VCaP (cell line): ENCODE measurements at regions not wholly inside any gene's neighbourhood (a gene's known extent, or its start where the extent isn't known, plus 50 kb on each side); places are given as distances from the start of the nearest gene placed in this dataset.

Experiments used
- H3K27ac ChIP-seq: fragments of 450-650 bp; 2 replicates; pipeline ENCODE4 v1.5.1; 2017
- CTCF ChIP-seq: fragments of 450-650 bp; conservative IDR thresholded peaks from 2 replicates; pipeline ENCODE4 v1.5.1; 2017; ENCODE audit warnings: mild to moderate bottlenecking, moderate library complexity

GRCh38 chr3:127483005-127483641 is 107.4 kb downstream of the TPRA1 start:
- no peak overlapping the region for H3K27ac ChIP-seq
- TF ChIP-seq CTCF, result no peak

- H3K27ac ChIP-seq, result no peak overlapping the region
- TF ChIP-seq CTCF, result no peak
These were observed 108.1 kb downstream of the TPRA1 start for GRCh38 chr3:127482216-127483004.

GRCh38 chr3:127480196-127480954 is 110.2 kb downstream of the TPRA1 start:
- H3K27ac ChIP-seq, result no peak overlapping the region
- no peak for TF ChIP-seq CTCF

- TF ChIP-seq CTCF, result no peak
These were observed 111.1 kb downstream of the TPRA1 start for GRCh38 chr3:127479449-127479848.

GRCh38 chr3:127478922-127479321 is 111.6 kb downstream of the TPRA1 start:
- H3K27ac ChIP-seq, result no peak overlapping the region
- TF ChIP-seq CTCF, result no peak

More at GRCh38 chr3:127479449-127479848, 111.1 kb downstream of the TPRA1 start:
- H3K27ac ChIP-seq, result no peak overlapping the region

GRCh38 chr3:127477396-127477795 is 113.1 kb downstream of the TPRA1 start:
- H3K27ac ChIP-seq, result no peak overlapping the region
- TF ChIP-seq CTCF, result no peak

GRCh38 chr3:127476936-127477335 is 113.6 kb downstream of the TPRA1 start:
- no peak overlapping the region for H3K27ac ChIP-seq
- TF ChIP-seq CTCF, result no peak
